Caco-2 (cell line): ENCODE measurements at regions not wholly inside any gene's neighbourhood (a gene's known extent, or its start where the extent isn't known, plus 50 kb on each side); places are given as distances from the start of the nearest gene placed in this dataset.

Experiments
- BruUV-seq: library from RNA; stranded (reverse); fragments of 400-500 nt; replicated peaks from 2 replicates; lab custom pipeline; 2021; lab: Mats Ljungman, UMichigan
- CTCF ChIA-PET: fragments of 300-600 bp; sonication (Branson Sonifier 250); formaldehyde crosslinking; loops from one replicate; lab custom pipeline; 2022; ENCODE audit warnings: antibody characterized with exemption; lab: Charles Lee
- POLR2A ChIA-PET: fragments of 300-600 bp; sonication (Branson Sonifier 250); formaldehyde crosslinking; loops from one replicate; lab custom pipeline; 2022; ENCODE audit warnings: antibody characterized with exemption; lab: Charles Lee
- DNase-seq, 2 experiments: peaks; one replicate each; pipeline versions ENCODE4 v3.0.0 to v3.0.0-alpha.2; 2020 to 2022
- H3K27me3 ChIP-seq: replicated peaks from 2 replicates; pipeline ENCODE4 v1.6.0; 2011; ENCODE audit warnings: low read length; ENCODE audit not compliant: control insufficient read depth, insufficient read depth
- H3K36me3 ChIP-seq: 2 replicates; pipeline ENCODE4 v1.5.1; 2011; ENCODE audit warnings: low read length; ENCODE audit not compliant: control insufficient read depth, insufficient read depth
- H3K4me1 ChIP-seq: fragments of 250-450 bp; sonication (Bioruptor Pico); 2 replicates; pipeline ENCODE4 v1.5.1; 2020; ENCODE audit warnings: mild to moderate bottlenecking
- H3K4me3 ChIP-seq: 2 replicates; pipeline ENCODE4 v1.5.1; 2011; ENCODE audit warnings: low read depth, mild to moderate bottlenecking, control low read depth, low read length
- H3K9me3 ChIP-seq: fragments of 250-450 bp; sonication (Bioruptor Pico); 2 replicates; pipeline ENCODE4 v1.5.1; 2020; ENCODE audit warnings: mild to moderate bottlenecking, moderate library complexity
- H3K27ac Mint-ChIP-seq: one replicate; pipeline ENCODE4 v1.8.0; 2022; ENCODE audit warnings: mixed read lengths; ENCODE audit not compliant: unreplicated experiment
- H3K27me3 Mint-ChIP-seq: one replicate; pipeline ENCODE4 v1.8.0; 2022; ENCODE audit warnings: mixed read lengths; ENCODE audit not compliant: insufficient read depth, unreplicated experiment
- H3K36me3 Mint-ChIP-seq: one replicate; pipeline ENCODE4 v1.8.0; 2022; ENCODE audit warnings: mild to moderate bottlenecking, mixed read lengths; ENCODE audit not compliant: insufficient read depth, unreplicated experiment
- H3K4me1 Mint-ChIP-seq: one replicate; pipeline ENCODE4 v1.8.0; 2022; ENCODE audit warnings: low read depth, mixed read lengths; ENCODE audit not compliant: unreplicated experiment
- H3K4me3 Mint-ChIP-seq: one replicate; pipeline ENCODE4 v1.8.0; 2022; ENCODE audit warnings: mild to moderate bottlenecking, moderate library complexity, mixed read lengths; ENCODE audit not compliant: unreplicated experiment
- H3K9me3 Mint-ChIP-seq: one replicate; pipeline ENCODE4 v1.8.0; 2022; ENCODE audit warnings: mixed read lengths; ENCODE audit not compliant: unreplicated experiment
- CTCF ChIP-seq, 2 experiments: fragments of 200-600 bp in 1 of 2; IDR thresholded peaks; 1 replicate in 1 of 2; 2 replicates in 1 of 2; pipeline versions ENCODE4 v1.5.1 to v1.8.0; 2011 to 2022; ENCODE audit warnings: antibody characterized with exemption in 1 of 2, control low read depth in 1 of 2, inconsistent platforms in 1 of 2, low read depth in 1 of 2, low read length in 1 of 2, mild to moderate bottlenecking in 1 of 2, moderate library complexity in 1 of 2; ENCODE audit not compliant: insufficient read depth in 1 of 2, severe bottlenecking in 1 of 2, unreplicated experiment in 1 of 2
- intact Hi-C: fragments of 100-400 bp; cut with micrococcal nuclease; formaldehyde crosslinking; loops from one replicate; pipeline ENCODE4 v1.10.0; 2022; ENCODE audit not compliant: unreplicated experiment

GRCh38 chr4:23033796-23034195 is 341.1 kb downstream of the GBA3 start:
- H3K27me3 Mint-ChIP-seq = no peaks in the 10 kb centered on the region
- Histone ChIP-seq H3K4me3 (no peak overlapping the region), H3K4me1 (no peaks in the 10 kb centered on the region), H3K36me3 (no peaks in the 10 kb centered on the region), H3K9me3 (no peaks in the 10 kb centered on the region), H3K27me3 (no peaks in the 10 kb centered on the region)
- no TSS peak for BruUV-seq
- CTCF ChIA-PET = no interaction called here
- no peaks in the 10 kb centered on the region for H3K36me3 Mint-ChIP-seq
- no peak for TF ChIP-seq CTCF (IDR thresholded peaks at IDR 0.05; ENCODE audit: insufficient read depth in 1 of 2, low read depth in 1 of 2, low read length in 1 of 2, severe bottlenecking in 1 of 2, unreplicated experiment in 1 of 2)
- no peak for DNase-seq
- H3K9me3 Mint-ChIP-seq = no peaks in the 10 kb centered on the region
- intact Hi-C loops = no loop called here
- H3K4me1 Mint-ChIP-seq = no peaks in the 10 kb centered on the region
- no peak overlapping the region for H3K27ac Mint-ChIP-seq
- POLR2A ChIA-PET = no interaction called here
- no peak overlapping the region for H3K4me3 Mint-ChIP-seq

DNA sequence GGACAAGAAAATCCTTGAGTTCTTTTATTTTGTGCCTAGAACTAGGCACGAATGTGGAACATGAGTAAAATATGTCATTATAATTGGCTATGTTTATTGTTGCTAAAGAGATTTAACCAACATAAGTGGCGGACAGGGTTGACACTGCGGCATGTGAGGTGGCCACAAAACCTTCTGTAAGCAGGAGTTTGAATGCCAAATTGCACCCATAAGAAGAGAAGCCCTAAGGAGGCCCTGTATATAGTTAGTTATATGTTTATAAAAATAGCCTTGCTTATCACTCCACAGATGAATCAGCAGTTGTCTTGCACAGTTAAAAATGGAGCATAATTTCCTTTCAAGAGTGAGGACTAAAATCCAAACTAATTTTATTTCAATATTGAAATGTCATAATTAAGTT is 336.1 kb downstream of the GBA3 start:
- H3K27me3 Mint-ChIP-seq = no peaks in the 10 kb centered on the region
- DNase-seq = no peak
- no peaks in the 10 kb centered on the region for H3K36me3 Mint-ChIP-seq
- H3K9me3 Mint-ChIP-seq = no peaks in the 10 kb centered on the region
- Histone ChIP-seq H3K4me1 (no peaks in the 10 kb centered on the region), H3K9me3 (no peaks in the 10 kb centered on the region), H3K27me3 (no peaks in the 10 kb centered on the region), H3K4me3 (no peak overlapping the region), H3K36me3 (no peaks in the 10 kb centered on the region)
- H3K4me1 Mint-ChIP-seq = no peaks in the 10 kb centered on the region
- no TSS peak for BruUV-seq
- intact Hi-C loops = no loop called here
- CTCF ChIA-PET = no interaction called here
- no peak overlapping the region for H3K4me3 Mint-ChIP-seq
- POLR2A ChIA-PET = no interaction called here
- TF ChIP-seq CTCF (IDR thresholded peaks at IDR 0.05; ENCODE audit: insufficient read depth in 1 of 2, low read depth in 1 of 2, low read length in 1 of 2, severe bottlenecking in 1 of 2, unreplicated experiment in 1 of 2) = no peak
- no peak overlapping the region for H3K27ac Mint-ChIP-seq

DNA sequence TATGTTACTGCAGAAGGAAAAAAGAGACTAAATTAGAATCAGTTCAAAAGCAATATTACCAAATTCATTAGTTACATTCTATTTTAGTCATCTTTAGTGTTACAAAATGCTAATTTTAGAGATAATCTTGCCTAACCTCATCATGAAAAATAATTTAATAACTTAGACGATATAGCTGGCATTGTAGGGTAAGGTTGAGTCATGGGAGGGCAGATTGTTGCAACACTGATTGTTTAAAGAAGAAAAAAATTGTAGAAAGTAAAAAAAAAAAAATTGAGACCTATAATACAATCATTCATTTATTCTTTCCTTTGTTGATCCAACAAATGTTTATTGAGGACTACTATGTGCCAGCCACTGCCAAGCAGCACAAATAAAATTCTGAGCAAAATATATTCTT is 330.9 kb downstream of the GBA3 start:
- H3K4me1 ChIP-seq = peaks cover 8% of the 10 kb centered on the region; the same call in 1 of the 2 replicates
- intact Hi-C loops = no loop called here
- H3K36me3 ChIP-seq = no peaks in the 10 kb centered on the region
- peaks cover 6% of the 10 kb centered on the region for H3K4me1 Mint-ChIP-seq
- H3K9me3 Mint-ChIP-seq = no peaks in the 10 kb centered on the region
- no peak overlapping the region for H3K4me3 ChIP-seq
- no peak for TF ChIP-seq CTCF (IDR thresholded peaks at IDR 0.05; ENCODE audit: insufficient read depth in 1 of 2, low read depth in 1 of 2, low read length in 1 of 2, severe bottlenecking in 1 of 2, unreplicated experiment in 1 of 2)
- H3K27ac Mint-ChIP-seq = no peak overlapping the region
- H3K27me3 Mint-ChIP-seq = no peaks in the 10 kb centered on the region
- no peaks in the 10 kb centered on the region for H3K27me3 ChIP-seq
- H3K36me3 Mint-ChIP-seq = no peaks in the 10 kb centered on the region
- no peaks in the 10 kb centered on the region for H3K9me3 ChIP-seq
- POLR2A ChIA-PET = no interaction called here
- no peak overlapping the region for H3K4me3 Mint-ChIP-seq
- CTCF ChIA-PET = no interaction called here
- no TSS peak for BruUV-seq
- no peak for DNase-seq
